Right ventricle myocardium superior (tissue), 1 donor: ENCODE measurements at regions not wholly inside any gene's neighbourhood (a gene's known extent, or its start where the extent isn't known, plus 50 kb on each side); places are given as distances from the start of the nearest gene placed in this dataset.

Experiments used
- ATAC-seq: fragments of 200-7000 bp; cut with Tn5 transposase; one replicate; pipeline ENCODE4 v1.9.1; 2020; ENCODE audit warnings: mild to moderate bottlenecking; ENCODE audit not compliant: poor library complexity
- DNase-seq: peaks from one replicate; pipeline ENCODE4 v3.0.0-alpha.2; 2020
- intact Hi-C: fragments of 100-400 bp; cut with DNase I; formaldehyde crosslinking; loops from one replicate; pipeline ENCODE4 v1.11.2; 2022
- donor health status: DM: no; HTN: yes; CAD: no; lungs with severe emphysema.

- ATAC-seq, result no peak
- DNase-seq, result no peak
- intact Hi-C loops, result no loop called here
Observed at GRCh38 chr11:43261775-43262174, 50.0 kb upstream of the API5 start.
